B cell (primary cell): ENCODE measurements at regions not wholly inside any gene's neighbourhood (a gene's known extent, or its start where the extent isn't known, plus 50 kb on each side); places are given as distances from the start of the nearest gene placed in this dataset.

ENCODE experiments used
- ATAC-seq: fragments of 200-7000 bp; cut with Tn5 transposase; one replicate; pipeline ENCODE4 v1.10.0; 2021; ENCODE audit warnings: low read depth, mild to moderate bottlenecking, moderate number of reproducible peaks, moderate library complexity
- CTCF ChIA-PET: fragments of 350-600 bp; sonication (Branson Sonifier 250); formaldehyde crosslinking; loops from one replicate; lab custom pipeline; 2021; ENCODE audit warnings: antibody characterized with exemption, inconsistent platforms; lab: Charles Lee
- POLR2A ChIA-PET: fragments of 350-600 bp; sonication (Branson Sonifier 250); formaldehyde crosslinking; loops from one replicate; lab custom pipeline; 2021; ENCODE audit warnings: antibody characterized with exemption; lab: Charles Lee
- DNase-seq: peaks from one replicate; pipeline ENCODE4 v3.0.0; 2013
- H2AFZ ChIP-seq: 2 replicates; pipeline ENCODE4 v1.6.1; 2012; ENCODE audit warnings: mild to moderate bottlenecking, low read depth, low read length; ENCODE audit not compliant: insufficient read depth, poor library complexity, severe bottlenecking
- H3K27ac ChIP-seq, 2 donors: 1 replicate in 1 of 2; 2 replicates in 1 of 2; pipeline ENCODE4 v1.5.1; 2012 to 2013; ENCODE audit warnings: low read length in 2 of 2, mild to moderate bottlenecking in 2 of 2, moderate library complexity in 1 of 2
- H3K27me3 ChIP-seq, 4 experiments: fragments of 200-600 bp in 1 of 4; sonication (generic) in 1 of 4; replicated peaks in 1 of 4; 1 replicate in 2 of 4; 2 replicates in 2 of 4; pipeline versions ENCODE4 v1.6.1 to v1.7.0; 2013 to 2016; ENCODE audit warnings: low read length in 3 of 4, mild to moderate bottlenecking in 2 of 4, mixed read lengths in 1 of 4, moderate library complexity in 1 of 4; ENCODE audit not compliant: insufficient read depth in 4 of 4, control insufficient read depth in 3 of 4; ENCODE audit errors: control extremely low read depth in 1 of 4
- H3K36me3 ChIP-seq, 2 experiments: replicated peaks in 1 of 2; 1 replicate in 1 of 2; 2 replicates in 1 of 2; pipeline versions ENCODE4 v1.6.1 to v1.7.1; 2013; ENCODE audit warnings: low read length in 1 of 2; ENCODE audit not compliant: insufficient read depth in 2 of 2, control insufficient read depth in 1 of 2; ENCODE audit errors: control extremely low read depth in 1 of 2, extremely low read depth in 1 of 2
- H3K4me1 ChIP-seq, 2 donors: fragments of 200-600 bp in 1 of 2; sonication (generic) in 1 of 2; 1 replicate in 1 of 2; 2 replicates in 1 of 2; pipeline versions ENCODE4 v1.5.1 to v1.6.1; 2013 to 2017; ENCODE audit warnings: low read length in 2 of 2; ENCODE audit not compliant: control insufficient read depth in 2 of 2, insufficient read depth in 2 of 2
- H3K4me2 ChIP-seq: replicated peaks from 2 replicates; pipeline ENCODE3; 2012; ENCODE audit warnings: mild to moderate bottlenecking, low read depth, low read length; ENCODE audit not compliant: poor library complexity, severe bottlenecking
- H3K4me3 ChIP-seq, 5 experiments: fragments of 200-600 bp in 1 of 5; sonication (generic) in 1 of 5; 1 replicate in 3 of 5; 2 replicates in 2 of 5; pipeline versions ENCODE4 v1.5.1 to v1.7.0; 2011 to 2016; ENCODE audit warnings: low read length in 4 of 5, mild to moderate bottlenecking in 4 of 5, low read depth in 2 of 5, control low read depth in 1 of 5, moderate library complexity in 1 of 5; ENCODE audit not compliant: insufficient read depth in 1 of 5; ENCODE audit errors: control extremely low read depth in 1 of 5, extremely low read depth in 1 of 5
- H3K79me2 ChIP-seq: fragments of 200-600 bp; sonication (generic); one replicate; pipeline ENCODE4 v1.6.0; 2016; ENCODE audit warnings: low read length; ENCODE audit not compliant: control insufficient read depth, insufficient read depth
- H3K9ac ChIP-seq: fragments of 200-600 bp; sonication (generic); 2 replicates; pipeline ENCODE4 v1.6.1; 2017; ENCODE audit warnings: mild to moderate bottlenecking, low read length, moderate library complexity
- H3K9me3 ChIP-seq, 3 donors: one replicate each; pipeline versions ENCODE4 v1.6.1 to v1.7.1; 2013; ENCODE audit warnings: low read length in 2 of 3; ENCODE audit not compliant: control insufficient read depth in 2 of 3, insufficient read depth in 1 of 3; ENCODE audit errors: control extremely low read depth in 1 of 3
- H4K20me1 ChIP-seq: 2 replicates; pipeline ENCODE4 v1.6.0; 2012; ENCODE audit warnings: mild to moderate bottlenecking, low read length; ENCODE audit not compliant: insufficient read depth, control insufficient read depth, poor library complexity, severe bottlenecking
- H3K27ac Mint-ChIP-seq: one replicate; pipeline ENCODE4 v1.8.0; 2021; ENCODE audit warnings: mixed read lengths
- H3K27me3 Mint-ChIP-seq: one replicate; pipeline ENCODE4 v1.8.0; 2021; ENCODE audit warnings: mixed read lengths
- H3K4me1 Mint-ChIP-seq: one replicate; pipeline ENCODE4 v1.8.0; 2021; ENCODE audit warnings: mixed read lengths
- H3K4me3 Mint-ChIP-seq: one replicate; pipeline ENCODE4 v1.8.0; 2021; ENCODE audit warnings: mixed read lengths
- H3K9me3 Mint-ChIP-seq: one replicate; pipeline ENCODE4 v1.8.0; 2022; ENCODE audit warnings: mixed read lengths; ENCODE audit not compliant: insufficient read depth
- EZH2 ChIP-seq: IDR thresholded peaks from 2 replicates; pipeline ENCODE4 v1.6.1; 2012; ENCODE audit warnings: borderline replicate concordance, low read depth, mild to moderate bottlenecking, moderate library complexity, low read length; ENCODE audit not compliant: insufficient read depth, poor library complexity, severe bottlenecking
- WGBS: methylation state at CpG from one replicate; pipeline ENCODE4 v1.1.5; 2013; ENCODE audit warnings: missing lambda C conversion rate; ENCODE audit not compliant: insufficient coverage; 5-methylcytosine and 5-hydroxymethylcytosine counted together
- intact Hi-C: fragments of 100-400 bp; cut with micrococcal nuclease; formaldehyde crosslinking; loops from one replicate; pipeline ENCODE4 v1.10.0; 2022
- TF ChIP-seq, protein P1 (sequence below): fragments of 200-600 bp; IDR thresholded peaks from one replicate; pipeline ENCODE4 v1.8.0; 2022; ENCODE audit warnings: antibody characterized with exemption, mild to moderate bottlenecking

DNA sequence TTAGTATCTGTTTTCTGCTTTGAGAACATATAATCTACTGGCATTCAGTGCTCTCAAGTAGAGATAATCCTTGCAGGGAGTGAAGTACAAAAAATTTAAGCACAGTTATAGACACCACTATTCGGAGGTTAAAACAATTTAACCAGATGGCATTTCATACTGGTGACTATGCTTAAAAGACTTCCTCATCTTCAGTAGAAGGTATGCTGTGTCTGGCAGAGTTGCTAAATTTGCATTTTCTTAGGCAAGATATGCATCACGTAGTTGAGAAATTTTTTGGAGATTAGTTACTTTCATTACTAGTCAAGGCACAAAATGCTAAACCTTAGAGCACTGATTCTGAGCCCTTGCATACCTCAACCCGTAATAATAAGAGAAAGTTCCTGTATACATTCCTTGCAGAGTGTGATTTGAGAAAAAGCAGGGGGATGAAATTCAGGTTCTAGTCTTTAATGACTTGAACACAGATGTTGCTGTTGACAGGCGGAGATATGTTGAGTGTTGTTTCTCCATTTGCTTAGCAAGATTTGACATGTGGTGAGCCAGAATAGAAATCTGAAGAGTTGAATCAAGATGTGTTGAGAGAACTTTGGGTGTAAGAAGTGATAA, 70.8 kb upstream of the STARD4 start:
- no peak for DNase-seq
- Histone ChIP-seq H3K27me3 (peaks cover 0 to 3% (median 0%) of the 10 kb centered on the region in 4 experiments), H3K4me1 (no peaks in the 10 kb centered on the region), H3K36me3 (no peaks in the 10 kb centered on the region), H3K9me3 (no peaks in the 10 kb centered on the region), H3K27ac (no peak overlapping the region), H3K4me2 (no peak overlapping the region), H2AFZ (no peak overlapping the region), H3K4me3 (no peak overlapping the region), H4K20me1 (no peaks in the 10 kb centered on the region), H3K9ac (no peak overlapping the region), H3K79me2 (no peaks in the 10 kb centered on the region)
- ChIA-PET CTCF (no interaction called here), POLR2A (no interaction called here)
- intact Hi-C loops = no loop called here
- Mint-ChIP-seq H3K27ac (no peak overlapping the region), H3K27me3 (peaks cover 21% of the 10 kb centered on the region), H3K9me3 (no peaks in the 10 kb centered on the region), H3K4me3 (no peak overlapping the region), H3K4me1 (no peaks in the 10 kb centered on the region)
- no peak for TF ChIP-seq EZH2
- TF ChIP-seq, protein P1, sequence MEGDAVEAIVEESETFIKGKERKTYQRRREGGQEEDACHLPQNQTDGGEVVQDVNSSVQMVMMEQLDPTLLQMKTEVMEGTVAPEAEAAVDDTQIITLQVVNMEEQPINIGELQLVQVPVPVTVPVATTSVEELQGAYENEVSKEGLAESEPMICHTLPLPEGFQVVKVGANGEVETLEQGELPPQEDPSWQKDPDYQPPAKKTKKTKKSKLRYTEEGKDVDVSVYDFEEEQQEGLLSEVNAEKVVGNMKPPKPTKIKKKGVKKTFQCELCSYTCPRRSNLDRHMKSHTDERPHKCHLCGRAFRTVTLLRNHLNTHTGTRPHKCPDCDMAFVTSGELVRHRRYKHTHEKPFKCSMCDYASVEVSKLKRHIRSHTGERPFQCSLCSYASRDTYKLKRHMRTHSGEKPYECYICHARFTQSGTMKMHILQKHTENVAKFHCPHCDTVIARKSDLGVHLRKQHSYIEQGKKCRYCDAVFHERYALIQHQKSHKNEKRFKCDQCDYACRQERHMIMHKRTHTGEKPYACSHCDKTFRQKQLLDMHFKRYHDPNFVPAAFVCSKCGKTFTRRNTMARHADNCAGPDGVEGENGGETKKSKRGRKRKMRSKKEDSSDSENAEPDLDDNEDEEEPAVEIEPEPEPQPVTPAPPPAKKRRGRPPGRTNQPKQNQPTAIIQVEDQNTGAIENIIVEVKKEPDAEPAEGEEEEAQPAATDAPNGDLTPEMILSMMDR = no peak
- WGBS = 89% methylated on average over 1 of the region's 4 CpGs
- ATAC-seq = no peak

DNA sequence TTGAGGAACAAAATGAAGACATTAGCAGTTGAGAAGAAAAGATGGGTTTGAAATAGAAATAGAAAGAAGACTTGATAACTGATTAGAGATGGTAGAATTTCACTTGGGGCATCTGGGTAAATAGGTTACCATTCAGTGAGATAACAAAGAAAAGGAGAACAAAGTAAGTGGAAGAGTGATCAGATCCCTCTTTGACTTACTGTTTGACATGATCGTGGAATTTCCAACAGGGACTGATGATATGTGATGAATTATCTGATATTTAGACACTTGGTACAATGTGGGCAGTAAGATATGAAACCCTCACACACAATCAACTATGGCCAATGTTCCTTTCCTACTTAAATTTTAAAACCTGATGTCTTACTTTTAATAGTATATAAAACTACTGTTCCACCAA, 70.1 kb upstream of the STARD4 start:
- Mint-ChIP-seq H3K27me3 (peaks cover 21% of the 10 kb centered on the region), H3K9me3 (no peaks in the 10 kb centered on the region), H3K27ac (no peak overlapping the region), H3K4me1 (no peaks in the 10 kb centered on the region), H3K4me3 (no peak overlapping the region)
- no peaks in the 10 kb centered on the region for H3K36me3 ChIP-seq
- H4K20me1 ChIP-seq = no peaks in the 10 kb centered on the region
- ATAC-seq = no peak
- H3K27me3 ChIP-seq = peaks cover 0 to 3% (median 0%) of the 10 kb centered on the region in 4 experiments
- no CpG with 5 or more reads among the region's 1 CpG for WGBS
- H3K79me2 ChIP-seq = no peaks in the 10 kb centered on the region
- H2AFZ ChIP-seq = no peak overlapping the region
- no peaks in the 10 kb centered on the region for H3K9me3 ChIP-seq
- no peak overlapping the region for H3K9ac ChIP-seq
- H3K27ac ChIP-seq = no peak overlapping the region
- TF ChIP-seq, protein P1 = no peak
- no peak for TF ChIP-seq EZH2
- H3K4me1 ChIP-seq = no peaks in the 10 kb centered on the region
- DNase-seq = no peak
- no peak overlapping the region for H3K4me2 ChIP-seq
- ChIA-PET CTCF (no interaction called here), POLR2A (no interaction called here)
- intact Hi-C loops = no loop called here
- H3K4me3 ChIP-seq = no peak overlapping the region
